ENCODE measurements at regions not wholly inside any gene's neighbourhood (a gene's known extent, or its start where the extent isn't known, plus 50 kb on each side); places are given as distances from the start of the nearest gene placed in this dataset.

GRCh38 chr14:49485290-49485689 lies 100.9 kb downstream of the RPS29 start:
- Mint-ChIP-seq H3K4me3 (no peak overlapping the region), H3K9me3 (peaks cover 8% of the 10 kb centered on the region), H3K4me1 (no peaks in the 10 kb centered on the region), H3K36me3 (ENCODE audit: low read depth) (no peaks in the 10 kb centered on the region), H3K27me3 (peaks cover 5% of the 10 kb centered on the region), H3K27ac (no peak overlapping the region)
- intact Hi-C loops (cut with micrococcal nuclease) = no loop called here
- DNase-seq (no peak), ATAC-seq (ENCODE audit: low read depth) (no peak)
- ChIA-PET POLR2A (interaction anchor here (0.6 kb wide), 1 partner anchor 232 kb away, joined by 4 read pairs; no protein-coding TSS in a partner anchor), CTCF (interaction anchor here (1.0 kb wide), 1 partner anchor 11 kb away, joined by 3 read pairs; no protein-coding TSS in a partner anchor)
- TF ChIP-seq CTCF (IDR thresholded peaks at IDR 0.05) = no peak

- peaks cover 5% of the 10 kb centered on the region for H3K27me3 Mint-ChIP-seq
- CTCF ChIA-PET = interaction anchor here (1.1 kb wide), 1 partner anchor 14 kb away, joined by 4 read pairs; no protein-coding TSS in a partner anchor
- intact Hi-C loops (cut with micrococcal nuclease) = no loop called here
- no peaks in the 10 kb centered on the region for H3K4me1 Mint-ChIP-seq
- H3K27ac Mint-ChIP-seq = no peak overlapping the region
- DNase-seq (no peak), ATAC-seq (ENCODE audit: low read depth) (no peak)
- H3K36me3 Mint-ChIP-seq (ENCODE audit: low read depth) = no peaks in the 10 kb centered on the region
- peaks cover 8% of the 10 kb centered on the region for H3K9me3 Mint-ChIP-seq
- no peak for TF ChIP-seq CTCF (IDR thresholded peaks at IDR 0.05)
- POLR2A ChIA-PET = no interaction called here
- no peak overlapping the region for H3K4me3 Mint-ChIP-seq
Measured at GRCh38 chr14:49484180-49484579, 102.0 kb downstream of the RPS29 start.

GRCh38 chr14:49483268-49483667 lies 102.9 kb downstream of the RPS29 start:
- ATAC-seq (ENCODE audit: low read depth) (no peak), DNase-seq (no peak)
- no peaks in the 10 kb centered on the region for H3K4me1 Mint-ChIP-seq
- peaks cover 5% of the 10 kb centered on the region for H3K27me3 Mint-ChIP-seq
- peaks cover 8% of the 10 kb centered on the region for H3K9me3 Mint-ChIP-seq
- intact Hi-C loops (cut with micrococcal nuclease) = no loop called here
- ChIA-PET CTCF (no interaction called here), POLR2A (no interaction called here)
- no peaks in the 10 kb centered on the region for H3K36me3 Mint-ChIP-seq (ENCODE audit: low read depth)
- H3K4me3 Mint-ChIP-seq = no peak overlapping the region
- no peak for TF ChIP-seq CTCF (IDR thresholded peaks at IDR 0.05)
- no peak overlapping the region for H3K27ac Mint-ChIP-seq

GRCh38 chr14:49480979-49481498 lies 105.1 kb downstream of the RPS29 start:
- Mint-ChIP-seq H3K27ac (no peak overlapping the region), H3K36me3 (ENCODE audit: low read depth) (no peaks in the 10 kb centered on the region), H3K27me3 (peaks cover 5% of the 10 kb centered on the region), H3K4me3 (no peak overlapping the region), H3K9me3 (peaks cover 8% of the 10 kb centered on the region), H3K4me1 (no peaks in the 10 kb centered on the region)
- intact Hi-C loops (cut with micrococcal nuclease) = no loop called here
- ATAC-seq (ENCODE audit: low read depth) (no peak), DNase-seq (no peak)
- ChIA-PET CTCF (interaction anchor here (2.2 to 2.3 kb wide), 2 partner anchors 17 to 19 kb away, joined by 5 to 9 read pairs; no protein-coding TSS in a partner anchor), POLR2A (no interaction called here)
- no peak for TF ChIP-seq CTCF (IDR thresholded peaks at IDR 0.05)

- ATAC-seq (ENCODE audit: low read depth) = no peak
- Mint-ChIP-seq H3K4me1 (no peaks in the 10 kb centered on the region), H3K36me3 (ENCODE audit: low read depth) (no peaks in the 10 kb centered on the region), H3K9me3 (peaks cover 8% of the 10 kb centered on the region), H3K27ac (no peak overlapping the region), H3K4me3 (no peak overlapping the region), H3K27me3 (peaks cover 1% of the 10 kb centered on the region)
- CTCF ChIA-PET = interaction anchor here (2.3 kb wide), 1 partner anchor 19 kb away, joined by 9 read pairs; no protein-coding TSS in a partner anchor
- POLR2A ChIA-PET = no interaction called here
- no peak for TF ChIP-seq CTCF (IDR thresholded peaks at IDR 0.05)
- intact Hi-C loops (cut with micrococcal nuclease) = no loop called here
- no peak for DNase-seq
Measured at GRCh38 chr14:49480053-49480760, 106.0 kb downstream of the RPS29 start.
